Stimulated activated CD8-positive, alpha-beta memory T cell treated with anti-CD3 and anti-CD28 coated beads, Interleukin-4, amount 100 ng/mL, for 48 hours (primary cell): ENCODE measurements at regions not wholly inside any gene's neighbourhood (a gene's known extent, or its start where the extent isn't known, plus 50 kb on each side); places are given as distances from the start of the nearest gene placed in this dataset.

Experiments
- DNase-seq: peaks from one replicate; pipeline ENCODE4 v3.0.0-alpha.2; 2020

DNA sequence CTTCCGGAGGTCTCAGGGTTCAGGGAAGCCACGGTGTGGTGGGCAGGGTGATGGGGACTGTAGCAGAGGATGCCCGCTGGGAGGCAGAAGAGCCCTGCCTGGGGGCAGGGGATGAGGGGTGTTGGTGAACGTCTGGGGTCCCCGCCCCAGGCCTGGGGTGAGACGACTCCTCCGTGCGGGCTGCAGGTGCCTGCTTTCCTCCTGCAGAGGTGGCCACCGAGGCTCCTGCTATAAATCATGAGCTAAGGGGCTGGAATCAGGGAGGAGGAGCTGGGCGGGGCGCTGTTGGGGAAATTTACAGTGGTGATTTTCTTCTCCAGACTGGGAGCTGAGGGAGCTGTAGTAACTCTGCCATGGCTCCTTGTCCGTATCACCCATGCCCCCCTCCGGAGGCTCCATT lies 167.0 kb downstream of the MRM1 start:
- no peak for DNase-seq

DNA sequence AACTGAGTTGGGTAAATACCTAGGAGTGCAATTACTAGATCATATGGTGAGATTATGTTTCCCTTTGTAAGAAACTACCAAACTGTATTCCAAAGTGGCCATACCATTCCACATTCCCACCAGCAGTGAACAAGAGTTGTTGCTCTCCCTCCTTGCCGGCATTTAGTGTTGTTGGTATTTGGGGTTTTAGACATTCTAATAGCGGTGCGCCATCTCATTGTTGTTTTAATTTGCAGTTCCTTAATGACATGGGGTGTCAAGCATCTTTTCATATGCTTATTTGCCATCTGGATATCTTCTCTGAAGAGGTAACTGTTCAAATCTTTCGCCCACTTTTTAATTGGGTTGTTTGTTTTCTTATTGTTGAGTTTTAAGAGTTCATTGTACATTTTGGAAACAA lies 164.2 kb upstream of the LHX1 start:
- no peak for DNase-seq

DNA sequence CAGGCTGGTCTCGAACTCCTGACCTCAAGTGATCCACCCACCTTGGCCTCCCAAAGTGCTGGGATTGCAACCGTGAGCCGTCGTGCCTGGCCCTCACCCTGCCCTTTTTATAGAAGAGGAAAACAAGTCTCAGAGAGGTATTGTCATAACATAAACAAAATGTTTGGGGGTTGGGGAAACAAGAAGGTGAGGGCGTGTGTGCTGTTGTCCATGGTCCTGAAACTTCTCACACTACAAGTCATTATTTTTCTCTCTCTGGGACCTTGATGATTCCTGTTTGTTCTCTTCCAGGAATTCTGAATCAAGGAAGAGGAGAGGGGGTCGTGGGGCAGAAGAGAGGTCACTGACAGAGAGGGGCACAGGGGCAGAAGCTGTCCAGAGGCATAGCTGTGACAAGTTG lies 160.2 kb upstream of the LHX1 start:
- no peak for DNase-seq

DNA sequence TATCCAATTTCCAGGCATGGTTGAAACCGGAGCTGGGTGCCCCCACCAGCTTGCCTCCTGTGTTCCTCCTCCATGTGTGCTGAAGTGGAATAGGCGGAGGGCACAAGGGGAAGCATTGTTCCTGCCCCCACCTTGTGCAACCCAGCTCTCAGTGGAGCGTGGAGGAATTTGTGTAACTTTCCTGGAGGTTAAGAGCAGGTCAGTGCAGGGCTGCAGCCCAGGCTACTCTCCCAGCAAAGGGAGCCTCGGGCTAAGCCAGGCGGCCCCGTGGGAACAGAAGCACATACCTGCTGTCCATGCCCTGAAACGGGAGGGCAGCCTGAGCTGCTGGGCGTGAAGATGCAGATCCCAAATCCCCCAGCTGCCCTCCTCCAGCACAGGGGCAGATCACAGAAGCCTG lies 158.8 kb upstream of the LHX1 start:
- DNase-seq: no peak

DNA sequence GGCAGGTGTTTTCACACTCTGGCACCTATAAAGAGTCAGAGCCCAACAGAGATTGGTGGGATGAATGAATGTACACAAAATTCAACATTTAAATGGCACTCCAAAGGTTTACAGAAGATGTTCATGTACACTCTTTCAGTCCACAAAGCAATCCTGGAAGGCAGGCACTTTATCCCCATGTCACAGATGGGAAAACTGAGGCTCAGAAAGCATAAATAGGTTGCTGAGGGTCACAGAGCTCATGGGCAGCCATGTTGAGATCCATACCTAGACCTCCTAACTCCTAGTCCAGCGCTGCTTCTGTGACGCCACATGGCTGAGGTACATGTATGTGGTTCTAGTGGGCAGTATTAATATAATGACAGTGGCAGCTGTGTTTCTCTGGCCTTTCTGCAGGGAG lies 157.7 kb upstream of the LHX1 start:
- no peak for DNase-seq

DNA sequence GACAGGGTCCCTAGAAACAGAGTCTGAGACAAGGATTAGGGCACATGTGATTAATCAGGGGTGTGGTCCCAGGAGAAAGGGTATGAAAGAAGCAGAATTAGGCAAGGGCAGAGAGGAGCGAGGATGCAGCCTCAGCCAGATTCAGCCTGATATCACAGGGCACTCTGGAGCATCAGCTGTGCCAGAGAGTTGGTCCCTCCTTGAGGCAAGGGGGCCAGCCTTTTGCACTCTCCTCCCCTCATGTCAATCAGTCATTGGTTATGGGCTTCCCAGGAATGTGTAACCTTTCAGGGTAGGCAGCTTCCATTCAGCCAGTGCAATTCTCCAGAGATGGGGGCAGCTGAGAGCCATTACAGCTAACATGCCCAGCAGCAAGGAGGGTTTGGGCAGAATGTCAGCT lies 152.6 kb upstream of the LHX1 start:
- no peak for DNase-seq

DNA sequence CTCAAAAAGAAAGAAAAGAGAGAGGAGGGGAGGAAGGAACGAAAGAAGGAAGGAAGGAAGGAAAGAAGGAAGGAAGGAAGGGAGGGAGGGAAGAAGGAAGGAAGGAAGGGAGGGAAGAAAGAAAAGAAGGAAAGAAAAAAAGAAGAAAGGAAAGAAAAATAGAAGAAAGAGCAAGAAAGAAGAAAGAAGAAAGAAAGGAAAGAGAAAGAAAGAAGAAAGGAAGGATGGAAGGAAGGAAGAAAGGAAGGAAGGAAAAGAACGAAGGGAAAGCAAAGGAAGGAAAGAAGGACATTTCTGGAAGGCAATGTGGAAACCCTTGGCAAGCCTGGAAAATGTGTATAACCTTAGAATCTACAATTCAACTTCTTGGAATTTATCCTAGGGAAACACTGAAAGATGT lies 150.4 kb upstream of the LHX1 start:
- no peak for DNase-seq

DNA sequence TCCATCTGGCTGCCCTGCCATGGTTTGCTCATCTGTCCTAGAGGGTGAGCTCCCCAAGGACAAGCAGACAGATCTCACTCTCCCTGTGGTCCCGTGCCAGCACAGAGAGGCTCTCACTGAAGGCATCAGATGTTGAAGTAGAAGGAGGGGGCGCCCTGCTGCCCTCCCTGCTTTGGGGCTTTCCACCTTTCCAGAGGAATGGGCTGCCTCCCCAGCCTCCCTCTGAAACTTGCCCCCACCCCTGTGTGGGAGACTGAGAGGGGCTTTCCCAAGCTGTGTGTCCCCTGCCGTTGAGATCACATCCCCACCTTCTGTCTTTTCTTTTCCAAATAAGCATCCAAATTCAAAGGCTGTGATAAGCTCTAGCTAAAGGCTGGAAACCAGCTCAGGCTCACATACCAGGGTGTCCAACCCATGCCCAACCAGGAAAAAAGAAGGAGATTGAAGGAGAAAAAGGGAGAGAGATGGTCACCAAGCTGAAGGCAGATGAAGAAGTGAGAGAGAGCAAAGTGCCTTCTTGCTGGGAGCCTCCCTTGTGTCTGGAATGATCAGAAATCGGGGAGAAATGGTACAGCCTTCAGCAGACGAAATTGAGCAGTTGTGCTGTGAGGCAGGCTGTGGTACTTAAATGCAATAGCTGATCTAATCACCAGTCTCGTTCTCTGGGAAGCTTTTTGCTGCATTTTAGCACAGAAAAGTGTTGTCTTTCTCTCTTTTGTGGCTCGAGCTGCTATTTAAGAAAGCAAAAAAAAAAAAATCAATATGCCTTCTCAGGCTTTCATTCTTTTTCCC lies 145.9 kb upstream of the LHX1 start:
- no peak for DNase-seq

DNA sequence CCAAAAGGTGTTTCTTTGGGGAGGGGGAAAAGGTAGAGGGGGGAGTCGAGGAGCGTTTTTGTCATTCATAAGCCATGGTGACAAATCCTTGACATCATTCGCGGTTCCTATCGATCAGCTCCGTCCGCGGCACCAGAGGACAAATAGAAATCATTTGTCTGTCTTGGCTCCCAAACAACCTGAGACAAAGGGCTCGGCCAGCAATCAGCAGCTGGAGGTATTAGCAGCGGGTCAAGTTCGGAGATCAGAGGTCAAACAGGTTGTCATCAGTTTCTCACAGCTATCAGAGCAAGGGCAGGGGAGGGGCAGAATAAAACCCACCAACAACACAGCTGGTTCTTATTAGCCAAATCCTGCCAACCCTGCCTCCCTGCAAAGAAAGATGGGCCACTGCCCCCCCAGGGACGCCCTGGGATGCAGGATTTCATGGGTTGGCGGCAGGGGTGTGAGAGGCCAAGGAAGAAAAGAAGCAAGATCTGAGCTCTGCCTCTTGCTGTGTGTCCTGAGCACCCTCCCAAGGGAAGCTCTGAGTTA lies 145.3 kb upstream of the LHX1 start:
- DNase-seq: no peak

DNA sequence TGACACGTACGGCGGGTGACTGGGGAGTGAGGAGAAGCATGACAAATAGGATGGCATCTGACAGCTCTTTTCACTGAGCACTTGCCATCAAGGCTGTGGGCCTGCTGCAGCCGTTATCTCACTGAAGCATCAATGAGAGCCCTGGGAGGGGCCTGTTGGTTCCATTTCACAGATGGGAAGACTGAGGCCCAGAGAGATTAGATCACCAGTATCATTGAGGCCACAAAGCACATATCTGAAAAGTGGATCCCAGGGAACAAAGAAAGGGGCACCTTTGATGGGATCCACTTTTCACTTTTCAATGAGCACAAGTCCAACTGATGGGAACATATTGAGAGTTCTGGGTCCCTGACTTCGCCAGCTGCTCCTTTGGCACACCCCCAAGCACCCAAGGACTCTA lies 144.4 kb upstream of the LHX1 start:
- no peak for DNase-seq

DNA sequence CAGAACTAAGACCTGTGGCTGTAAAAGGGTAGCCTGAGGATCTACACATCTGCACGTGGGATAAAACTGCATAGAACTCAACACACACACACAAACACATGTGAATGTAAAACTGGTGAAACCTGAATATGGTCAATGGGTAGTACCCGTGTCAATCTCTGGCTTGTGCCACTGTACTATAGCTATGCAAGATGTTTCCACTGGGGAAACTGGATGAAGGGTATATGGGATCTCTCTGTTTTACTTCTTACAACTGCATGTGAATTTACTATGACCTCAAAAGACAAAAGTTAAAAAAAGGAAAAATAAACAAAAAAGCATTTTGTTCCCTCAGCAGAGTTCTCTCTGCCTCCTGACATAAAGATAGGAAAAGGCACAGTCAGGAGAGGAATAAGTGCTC lies 143.3 kb upstream of the LHX1 start:
- DNase-seq: no peak

DNA sequence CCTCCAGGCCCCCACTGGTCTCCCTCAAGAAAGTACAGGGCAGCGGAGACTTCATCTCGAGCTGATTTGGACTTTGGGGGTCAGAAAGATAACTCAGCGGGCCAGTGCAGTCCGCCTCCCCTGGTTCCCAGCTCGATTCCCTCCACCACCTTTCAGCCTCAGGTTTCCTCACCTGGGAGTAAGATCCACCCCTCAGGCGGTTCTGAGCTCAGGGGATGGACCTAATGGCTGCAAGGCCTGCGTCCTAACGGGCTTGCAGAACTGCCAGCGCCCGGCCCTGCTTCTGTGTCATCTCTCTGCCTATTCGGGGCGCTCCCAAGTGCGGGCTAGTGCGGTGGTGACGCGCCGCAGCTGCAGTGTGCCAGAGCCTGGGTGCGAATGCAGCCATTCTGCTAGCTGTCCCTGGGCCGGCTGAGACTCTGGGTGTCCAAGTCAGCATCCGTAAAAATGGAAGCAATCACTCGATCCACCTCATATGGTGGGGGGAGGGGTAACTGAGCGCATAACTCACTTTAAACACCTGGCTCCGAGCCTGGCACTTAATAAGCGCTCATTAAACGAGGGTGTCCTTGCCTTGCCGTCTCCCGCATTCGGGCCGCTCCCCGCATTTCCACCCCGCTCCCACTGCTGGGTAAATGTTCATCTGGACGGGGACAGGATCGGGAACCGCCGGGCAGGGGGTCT lies 129.6 kb upstream of the LHX1 start:
- no peak for DNase-seq

DNA sequence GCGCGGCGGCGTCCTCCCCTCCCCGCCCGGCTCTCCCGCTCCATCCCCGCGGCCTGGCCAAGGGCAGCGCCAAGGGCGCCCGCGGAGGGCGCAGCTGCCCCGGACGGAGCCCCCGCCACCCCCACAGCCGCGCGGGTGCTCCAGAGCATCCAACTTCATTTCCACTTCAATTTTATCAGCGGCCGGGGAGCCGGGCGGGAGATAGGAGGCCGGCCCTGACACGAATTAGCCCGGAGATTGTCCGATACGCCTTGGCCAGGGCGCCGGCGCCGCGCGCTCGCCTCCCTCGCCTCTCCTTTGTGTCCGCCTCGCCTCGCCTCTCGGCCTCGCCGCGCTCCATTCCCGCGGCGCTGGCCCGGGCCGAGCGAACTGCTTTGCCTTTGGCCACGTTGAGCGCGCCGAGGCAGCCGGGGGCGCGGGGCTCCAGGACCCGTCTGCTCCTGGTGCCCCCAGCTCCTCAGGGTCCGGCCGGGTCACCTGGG lies 129.1 kb upstream of the LHX1 start:
- DNase-seq: no peak

DNA sequence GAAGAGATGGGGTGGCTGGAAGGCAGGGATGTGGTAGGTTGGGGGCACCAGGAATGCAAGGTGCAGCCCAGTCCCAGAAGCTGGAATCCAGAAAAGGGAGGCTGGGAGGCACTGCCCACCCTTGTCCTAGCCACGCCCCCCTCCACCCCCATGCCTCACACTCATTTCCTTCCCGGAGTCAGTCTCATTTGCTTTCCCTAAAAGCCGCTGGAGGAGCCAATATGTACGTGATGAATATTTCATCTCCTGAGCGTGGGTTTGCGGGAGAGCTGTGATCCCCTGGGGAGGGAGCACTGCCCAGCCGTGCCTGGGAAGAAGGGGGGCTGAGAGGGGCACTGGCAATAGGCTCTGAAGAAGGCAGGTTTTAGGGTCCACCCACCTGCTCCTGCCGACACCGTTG lies 124.5 kb upstream of the LHX1 start:
- no peak for DNase-seq

DNA sequence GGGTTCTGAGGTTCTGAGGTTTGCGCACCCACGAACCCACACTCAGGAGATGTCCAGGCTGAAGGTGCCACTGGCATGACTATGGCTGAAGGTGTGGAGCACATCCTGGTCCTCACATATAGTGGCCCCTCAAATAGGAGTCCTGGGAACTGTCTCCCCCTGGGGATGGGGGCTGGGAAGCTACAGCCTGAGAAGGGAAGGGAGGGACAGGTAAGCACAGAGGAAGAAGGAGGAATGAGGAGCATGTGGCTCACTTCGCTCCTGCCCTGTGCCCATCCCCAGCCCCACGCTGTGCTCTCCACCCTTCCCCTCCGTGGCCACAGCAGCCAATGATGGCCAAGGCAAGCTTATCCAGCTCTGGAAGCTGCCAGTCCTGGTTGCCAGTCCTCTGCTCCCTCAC lies 123.9 kb upstream of the LHX1 start:
- DNase-seq: no peak

DNA sequence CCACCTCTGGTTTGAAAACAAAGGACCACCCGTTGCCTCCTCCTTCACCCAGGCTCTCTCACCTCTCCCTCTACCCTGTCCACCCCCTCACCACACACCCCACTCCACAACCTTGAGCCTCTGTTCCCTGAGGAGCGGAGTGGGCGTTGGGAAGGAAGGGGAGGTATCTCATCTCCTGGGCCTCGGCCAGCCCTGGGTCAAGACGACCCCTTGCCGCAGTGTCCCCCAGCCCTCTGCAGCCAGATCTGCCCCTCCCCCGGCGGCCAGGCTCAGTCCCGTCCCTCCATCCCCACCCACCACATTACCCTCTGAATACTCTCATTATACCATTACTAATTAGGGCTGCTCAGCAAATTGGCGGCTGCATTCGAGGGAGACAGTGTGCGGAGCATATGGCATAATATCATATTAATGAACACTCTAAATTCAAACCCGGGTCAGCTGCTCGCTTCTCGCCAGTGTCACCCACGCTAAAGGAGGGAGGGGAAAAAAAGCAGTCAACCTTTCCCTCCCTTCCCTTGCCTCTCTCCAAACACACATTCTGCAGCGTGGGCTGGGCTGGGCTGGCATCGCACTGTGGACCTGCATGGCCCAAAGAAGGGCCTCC lies 123.2 kb upstream of the LHX1 start:
- no peak for DNase-seq

DNA sequence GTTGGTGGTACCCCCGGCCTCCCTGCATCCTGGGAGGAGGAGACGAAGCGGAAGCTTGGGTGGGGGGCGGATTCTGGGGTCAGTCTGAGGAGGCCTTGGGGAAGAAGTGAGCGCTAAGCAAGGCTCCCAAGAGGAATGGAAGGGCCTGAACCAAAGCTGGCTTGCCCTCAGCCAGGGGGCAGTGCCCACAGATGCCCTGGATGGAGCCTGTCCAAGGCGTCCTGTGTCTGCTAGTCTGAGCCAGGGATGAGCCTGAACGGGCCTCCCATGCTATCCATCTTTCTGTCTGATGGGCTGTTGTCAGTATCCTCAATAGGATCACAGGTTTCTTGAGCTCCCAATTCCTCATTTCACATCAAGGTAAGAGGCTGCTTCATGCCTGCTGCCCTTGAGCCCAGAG lies 122.3 kb upstream of the LHX1 start:
- no peak for DNase-seq

DNA sequence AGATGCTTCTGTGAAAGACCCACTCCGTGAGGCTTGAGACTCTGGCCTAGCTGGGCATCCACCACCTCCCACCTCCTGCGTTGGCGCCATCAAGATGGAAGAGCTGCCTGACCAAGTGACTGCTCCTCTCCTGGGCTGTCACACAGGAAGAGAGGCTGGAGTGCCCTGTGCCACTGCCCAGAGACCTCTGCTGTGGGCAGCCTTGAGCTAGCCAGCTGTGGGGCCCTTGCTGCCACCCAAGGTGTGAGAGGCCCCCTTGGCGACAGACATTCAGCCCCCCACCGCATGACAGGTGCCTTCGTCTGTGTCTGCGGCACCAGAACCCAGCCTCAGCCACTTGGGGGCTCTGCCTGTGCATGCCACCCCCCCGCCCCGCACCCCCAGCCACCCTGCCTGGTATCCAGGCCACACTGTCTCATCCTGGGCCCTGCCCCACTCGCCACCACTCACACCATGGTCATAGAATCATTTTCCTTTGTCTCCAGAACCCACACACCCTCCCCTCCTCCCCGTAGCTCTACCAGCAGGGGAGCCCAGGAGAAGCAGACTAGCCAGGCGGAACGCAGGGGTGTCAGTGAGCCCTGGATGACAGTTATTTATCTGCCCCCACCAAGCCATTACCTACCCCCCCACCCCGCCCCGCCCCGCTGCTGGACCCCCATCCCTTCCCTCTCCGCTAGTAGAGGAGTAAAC lies 120.9 kb upstream of the LHX1 start:
- no peak for DNase-seq

DNA sequence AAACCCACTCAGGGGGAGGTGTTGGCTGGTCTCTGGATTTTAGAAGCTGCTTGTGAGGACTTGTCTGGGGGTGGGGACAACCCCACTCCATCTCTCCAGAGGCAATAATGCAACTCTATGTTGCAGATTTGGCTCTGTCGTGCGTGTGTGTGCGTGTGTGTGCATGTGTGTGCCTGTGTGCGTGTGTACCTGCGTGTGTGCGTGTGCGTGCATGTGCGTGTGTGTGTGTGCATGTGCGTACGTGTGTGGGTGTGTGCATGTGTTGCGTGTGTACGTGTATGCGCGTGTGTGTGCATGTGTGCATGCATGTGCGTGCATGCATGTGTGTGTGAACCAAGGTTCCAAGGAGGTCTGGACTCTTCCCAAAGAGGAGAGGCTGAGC lies 120.4 kb upstream of the LHX1 start:
- no peak for DNase-seq

DNA sequence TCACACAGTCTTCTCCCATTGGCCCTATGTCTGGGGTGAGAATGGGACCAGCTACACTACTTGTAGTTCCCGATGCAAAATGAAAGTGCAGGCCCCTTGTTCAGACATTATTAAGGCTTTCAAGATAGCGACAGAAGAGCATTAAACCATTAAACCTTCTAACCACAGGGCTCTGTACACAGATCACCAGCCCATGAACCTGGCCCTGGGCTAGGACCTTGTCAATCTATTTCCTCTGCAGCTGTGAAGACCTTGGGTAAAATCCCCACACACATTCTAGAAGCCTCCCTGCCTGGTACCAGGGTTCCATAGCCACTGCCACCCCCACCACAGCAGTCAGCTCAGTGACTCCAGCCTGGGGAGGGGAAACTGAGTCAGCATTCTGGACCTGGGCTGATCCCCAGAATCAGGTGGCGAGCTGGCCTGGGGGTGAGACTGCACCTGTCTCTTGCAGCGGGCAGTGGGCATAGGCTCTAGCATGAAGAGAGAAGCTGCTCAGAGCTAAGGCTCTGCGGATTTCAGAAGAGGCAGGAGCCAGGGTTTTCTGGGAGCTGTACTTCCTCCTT lies 119.7 kb upstream of the LHX1 start:
- no peak for DNase-seq

DNA sequence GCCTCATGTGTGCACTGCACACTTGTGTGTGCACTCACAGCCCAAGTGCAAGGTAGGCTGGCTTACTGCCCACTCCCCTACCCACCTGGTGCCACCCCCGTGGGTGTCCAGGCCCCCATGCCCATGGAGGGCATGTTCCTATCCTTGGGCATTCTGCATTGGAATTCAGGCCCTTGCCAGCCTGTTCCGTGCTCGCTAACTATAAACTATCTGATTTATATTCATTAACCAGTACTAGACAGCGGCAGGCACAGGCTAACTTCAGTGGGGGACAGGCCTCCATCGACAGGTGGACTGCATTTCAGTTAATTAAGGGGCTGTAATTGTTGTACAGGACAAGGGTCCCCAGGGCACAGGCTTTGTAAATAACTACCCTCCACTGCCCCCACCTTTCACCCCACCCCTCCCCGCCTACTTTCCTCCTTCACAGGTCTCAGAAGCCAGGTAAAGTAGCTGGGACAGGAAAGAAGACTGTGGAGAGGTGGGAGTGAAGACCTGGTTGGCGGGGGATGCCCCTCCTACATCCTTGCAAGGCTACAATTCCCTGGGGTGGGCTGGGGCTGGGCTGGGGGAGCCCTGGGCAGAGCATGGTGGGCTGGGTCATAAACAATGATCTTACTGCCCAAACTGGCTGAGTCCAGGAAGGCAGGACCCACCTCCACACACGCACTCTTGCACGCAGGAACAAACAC lies 119.0 kb upstream of the LHX1 start:
- DNase-seq: no peak
